GM18867 (cell line): ENCODE measurements at regions not wholly inside any gene's neighbourhood (a gene's known extent, or its start where the extent isn't known, plus 50 kb on each side); places are given as distances from the start of the nearest gene placed in this dataset.
A peak's percentile ranks its signal among the peaks of the same experiment; 100 is the strongest.

ENCODE experiments used
- ATAC-seq: cut with Tn5 transposase; IDR thresholded peaks from one replicate; pipeline ENCODE4 v1.9.1; 2021; ENCODE audit warnings: mild to moderate bottlenecking, moderate library complexity; ENCODE audit not compliant: unreplicated experiment

- ATAC-seq, result no peak
Observed at GRCh38 chr18:5646739-5647138, 102.9 kb upstream of the EPB41L3 start.

GRCh38 chr18:5643288-5643687 is 99.5 kb upstream of the EPB41L3 start:
- ATAC-seq, result no peak

- no peak for ATAC-seq
Observed at GRCh38 chr18:5640939-5641338, 97.1 kb upstream of the EPB41L3 start.

GRCh38 chr18:5639131-5639530 is 95.3 kb upstream of the EPB41L3 start:
- no peak for ATAC-seq

- no peak for ATAC-seq
Observed at GRCh38 chr18:5632041-5632440, 88.2 kb upstream of the EPB41L3 start.

- ATAC-seq, result no peak
Observed at GRCh38 chr18:5630900-5631413, 87.2 kb upstream of the EPB41L3 start.

GRCh38 chr18:5630057-5630899 is 86.5 kb upstream of the EPB41L3 start:
- ATAC-seq, result peak; percentile 86

- ATAC-seq, result no peak
Observed at GRCh38 chr18:5628512-5629255, 84.9 kb upstream of the EPB41L3 start.

GRCh38 chr18:5627776-5628511 is 84.1 kb upstream of the EPB41L3 start:
- ATAC-seq, result no peak

GRCh38 chr18:5626130-5626880 is 82.5 kb upstream of the EPB41L3 start:
- no peak for ATAC-seq

GRCh38 chr18:5625076-5625475 is 81.3 kb upstream of the EPB41L3 start:
- no peak for ATAC-seq

- no peak for ATAC-seq
Observed at GRCh38 chr18:5622905-5623304, 79.1 kb upstream of the EPB41L3 start.

GRCh38 chr18:5620289-5620688 is 76.5 kb upstream of the EPB41L3 start:
- no peak for ATAC-seq

- ATAC-seq, result no peak
Observed at GRCh38 chr18:5619376-5619775, 75.6 kb upstream of the EPB41L3 start.

- no peak for ATAC-seq
Observed at GRCh38 chr18:5618047-5618688, 74.4 kb upstream of the EPB41L3 start.

GRCh38 chr18:5611221-5611620 is 67.4 kb upstream of the EPB41L3 start:
- no peak for ATAC-seq

- ATAC-seq, result no peak
Observed at GRCh38 chr18:5608846-5609245, 65.0 kb upstream of the EPB41L3 start.

- no peak for ATAC-seq
Observed at GRCh38 chr18:5606951-5607350, 63.2 kb upstream of the EPB41L3 start.

GRCh38 chr18:5604778-5605177 is 61.0 kb upstream of the EPB41L3 start:
- ATAC-seq, result no peak

GRCh38 chr18:5603153-5603552 is 59.4 kb upstream of the EPB41L3 start:
- no peak for ATAC-seq
